MM.1S (cell line): ENCODE measurements at regions not wholly inside any gene's neighbourhood (a gene's known extent, or its start where the extent isn't known, plus 50 kb on each side); places are given as distances from the start of the nearest gene placed in this dataset.

ENCODE experiments used
- DNase-seq: peaks from one replicate; pipeline ENCODE4 v3.0.0-alpha.2; 2015
- H2AFZ ChIP-seq: fragments of 300-600 bp; sonication (generic); 2 replicates; pipeline ENCODE4 v1.6.0; 2016; ENCODE audit warnings: antibody characterized with exemption, low read length
- H3F3A ChIP-seq: fragments of 300-600 bp; sonication (generic); 2 replicates; pipeline ENCODE4 v1.6.1; 2016; ENCODE audit warnings: mild to moderate bottlenecking, antibody characterized with exemption, low read length, moderate library complexity, mixed read lengths; ENCODE audit not compliant: insufficient read depth
- H3K27ac ChIP-seq: fragments of 300-600 bp; sonication (generic); 2 replicates; pipeline ENCODE4 v1.5.1; 2016; ENCODE audit warnings: mild to moderate bottlenecking, low read length
- H3K27me3 ChIP-seq: fragments of 300-600 bp; sonication (generic); replicated peaks from 2 replicates; pipeline ENCODE4 v1.6.0; 2016; ENCODE audit warnings: low read length; ENCODE audit not compliant: insufficient read depth
- H3K36me3 ChIP-seq: fragments of 300-600 bp; sonication (generic); replicated peaks from 2 replicates; pipeline ENCODE4 v1.6.1; 2016; ENCODE audit warnings: mild to moderate bottlenecking, low read length, mixed read lengths; ENCODE audit not compliant: insufficient read depth
- H3K4me1 ChIP-seq: fragments of 300-600 bp; sonication (generic); 2 replicates; pipeline ENCODE4 v1.6.1; 2016; ENCODE audit warnings: low read length, mixed read lengths
- H3K4me2 ChIP-seq: fragments of 300-600 bp; sonication (generic); 2 replicates; pipeline ENCODE4 v1.6.0; 2016; ENCODE audit warnings: low read depth, low read length
- H3K4me3 ChIP-seq: fragments of 300-600 bp; sonication (generic); 2 replicates; pipeline ENCODE4 v1.5.1; 2016; ENCODE audit warnings: low read length, mixed read lengths
- H3K79me2 ChIP-seq: fragments of 300-600 bp; sonication (generic); 2 replicates; pipeline ENCODE4 v1.6.1; 2016; ENCODE audit warnings: mixed run types, low read length, mixed read lengths
- H3K9ac ChIP-seq: fragments of 300-600 bp; sonication (generic); 2 replicates; pipeline ENCODE4 v1.6.1; 2016; ENCODE audit warnings: low read length, mixed read lengths
- H3K9me2 ChIP-seq: fragments of 300-600 bp; sonication (generic); replicated peaks from 2 replicates; pipeline ENCODE4 v1.6.1; 2016; ENCODE audit warnings: mild to moderate bottlenecking, low read length, mixed read lengths; ENCODE audit not compliant: insufficient read depth
- H3K9me3 ChIP-seq: fragments of 300-600 bp; sonication (generic); replicated peaks from 2 replicates; pipeline ENCODE4 v1.6.1; 2016; ENCODE audit warnings: mild to moderate bottlenecking, low read length, mixed read lengths; ENCODE audit not compliant: insufficient read depth
- H4K20me1 ChIP-seq: fragments of 300-600 bp; sonication (generic); 2 replicates; pipeline ENCODE4 v1.6.1; 2016; ENCODE audit warnings: mild to moderate bottlenecking, low read length, moderate library complexity, mixed read lengths; ENCODE audit not compliant: insufficient read depth
- EZH2 ChIP-seq: fragments of 300-600 bp; sonication (generic); optimal IDR thresholded peaks from 2 replicates; pipeline ENCODE3; 2017; ENCODE audit warnings: low read depth, mild to moderate bottlenecking, antibody characterized with exemption, low read length, mixed read lengths
- EZH2phosphoT487 ChIP-seq: fragments of 300-600 bp; sonication (generic); IDR thresholded peaks from 2 replicates; pipeline ENCODE4 v1.6.1; 2018; ENCODE audit warnings: antibody characterized with exemption, low read length
- TF ChIP-seq, protein P1 (sequence below): fragments of 300-600 bp; sonication (generic); IDR thresholded peaks from 2 replicates; pipeline ENCODE4 v1.5.1; 2016; ENCODE audit warnings: antibody characterized with exemption, low read length, mixed read lengths

DNA sequence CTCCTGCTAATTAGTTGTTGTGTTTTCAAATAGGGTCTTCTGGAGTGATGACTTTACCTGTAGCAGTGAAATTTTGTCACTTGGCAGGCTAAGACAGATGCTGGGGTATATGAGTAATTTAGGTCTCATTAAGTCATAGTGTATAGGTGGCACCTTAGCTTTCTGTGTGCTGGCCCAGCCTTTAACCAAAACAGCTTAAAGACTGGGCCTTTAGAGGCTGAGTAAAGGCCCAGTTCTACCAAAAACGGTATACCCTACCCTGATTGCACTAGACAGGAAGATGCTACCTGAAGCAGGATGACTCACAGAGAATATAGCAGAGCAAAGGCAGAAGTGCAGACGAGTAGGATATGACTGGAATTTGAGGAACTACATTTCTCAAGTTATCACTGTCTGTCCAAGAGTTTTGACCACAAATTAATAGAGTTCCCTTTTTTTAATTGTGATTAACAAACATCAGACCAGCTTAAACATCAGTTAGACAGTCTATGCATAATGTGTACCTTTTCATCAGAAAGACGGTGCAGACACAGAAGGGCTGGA is 337.9 kb upstream of the SALL3 start:
- no peak overlapping the region for H3K27ac ChIP-seq
- H3K9me2 ChIP-seq, result no peaks in the 10 kb centered on the region
- TF ChIP-seq EZH2phosphoT487, result no peak
- TF ChIP-seq, protein P1, sequence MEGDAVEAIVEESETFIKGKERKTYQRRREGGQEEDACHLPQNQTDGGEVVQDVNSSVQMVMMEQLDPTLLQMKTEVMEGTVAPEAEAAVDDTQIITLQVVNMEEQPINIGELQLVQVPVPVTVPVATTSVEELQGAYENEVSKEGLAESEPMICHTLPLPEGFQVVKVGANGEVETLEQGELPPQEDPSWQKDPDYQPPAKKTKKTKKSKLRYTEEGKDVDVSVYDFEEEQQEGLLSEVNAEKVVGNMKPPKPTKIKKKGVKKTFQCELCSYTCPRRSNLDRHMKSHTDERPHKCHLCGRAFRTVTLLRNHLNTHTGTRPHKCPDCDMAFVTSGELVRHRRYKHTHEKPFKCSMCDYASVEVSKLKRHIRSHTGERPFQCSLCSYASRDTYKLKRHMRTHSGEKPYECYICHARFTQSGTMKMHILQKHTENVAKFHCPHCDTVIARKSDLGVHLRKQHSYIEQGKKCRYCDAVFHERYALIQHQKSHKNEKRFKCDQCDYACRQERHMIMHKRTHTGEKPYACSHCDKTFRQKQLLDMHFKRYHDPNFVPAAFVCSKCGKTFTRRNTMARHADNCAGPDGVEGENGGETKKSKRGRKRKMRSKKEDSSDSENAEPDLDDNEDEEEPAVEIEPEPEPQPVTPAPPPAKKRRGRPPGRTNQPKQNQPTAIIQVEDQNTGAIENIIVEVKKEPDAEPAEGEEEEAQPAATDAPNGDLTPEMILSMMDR, result no peak
- TF ChIP-seq EZH2, result no peak
- no peaks in the 10 kb centered on the region for H4K20me1 ChIP-seq
- no peaks in the 10 kb centered on the region for H3K4me1 ChIP-seq
- H3K9me3 ChIP-seq, result no peaks in the 10 kb centered on the region
- no peaks in the 10 kb centered on the region for H3F3A ChIP-seq
- no peak overlapping the region for H3K4me3 ChIP-seq
- H3K9ac ChIP-seq, result no peak overlapping the region
- no peaks in the 10 kb centered on the region for H3K36me3 ChIP-seq
- H3K79me2 ChIP-seq, result no peaks in the 10 kb centered on the region
- H3K27me3 ChIP-seq, result no peaks in the 10 kb centered on the region
- no peak for DNase-seq
- no peak overlapping the region for H3K4me2 ChIP-seq
- no peak overlapping the region for H2AFZ ChIP-seq

DNA sequence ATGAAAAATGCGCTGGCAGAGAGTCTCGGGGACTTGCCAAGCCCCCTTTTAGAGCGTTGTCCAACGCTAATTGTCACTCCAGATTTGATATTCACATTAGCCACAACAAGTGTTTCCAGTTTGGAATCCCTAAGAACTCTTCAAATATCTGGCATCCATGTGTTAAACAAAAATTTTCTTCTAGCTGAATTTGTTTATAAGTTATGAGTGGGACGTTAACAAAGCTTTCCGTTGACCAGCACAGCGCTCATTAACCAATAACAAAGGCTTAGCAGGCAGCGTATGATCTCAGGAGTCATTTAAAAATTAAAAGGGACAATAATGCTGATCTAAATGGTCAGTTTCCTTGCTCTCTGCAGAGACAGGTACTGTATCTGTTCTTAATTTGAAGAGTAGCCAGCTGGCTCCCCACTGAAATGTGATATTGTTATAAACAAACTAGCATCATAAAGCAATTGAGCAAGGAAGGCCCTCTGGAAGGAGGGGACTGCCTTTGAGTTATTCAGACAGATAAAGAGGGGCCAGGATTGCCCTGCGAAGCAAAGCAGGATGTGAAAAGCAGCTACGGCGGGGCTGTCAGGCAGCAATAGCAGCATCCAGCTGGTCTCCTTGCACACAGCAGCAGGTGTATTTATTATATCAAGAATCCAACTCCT is 337.2 kb upstream of the SALL3 start:
- no peak for DNase-seq
- TF ChIP-seq EZH2phosphoT487, result no peak
- TF ChIP-seq, protein P1, result no peak
- TF ChIP-seq EZH2, result no peak
- H4K20me1 ChIP-seq, result no peaks in the 10 kb centered on the region
- no peak overlapping the region for H3K9ac ChIP-seq
- no peaks in the 10 kb centered on the region for H3K79me2 ChIP-seq
- no peaks in the 10 kb centered on the region for H3K9me3 ChIP-seq
- H3K4me3 ChIP-seq, result no peak overlapping the region
- H3K9me2 ChIP-seq, result no peaks in the 10 kb centered on the region
- H3K27ac ChIP-seq, result no peak overlapping the region
- H3K27me3 ChIP-seq, result no peaks in the 10 kb centered on the region
- no peaks in the 10 kb centered on the region for H3K36me3 ChIP-seq
- no peak overlapping the region for H2AFZ ChIP-seq
- no peaks in the 10 kb centered on the region for H3K4me1 ChIP-seq
- no peaks in the 10 kb centered on the region for H3F3A ChIP-seq
- no peak overlapping the region for H3K4me2 ChIP-seq

DNA sequence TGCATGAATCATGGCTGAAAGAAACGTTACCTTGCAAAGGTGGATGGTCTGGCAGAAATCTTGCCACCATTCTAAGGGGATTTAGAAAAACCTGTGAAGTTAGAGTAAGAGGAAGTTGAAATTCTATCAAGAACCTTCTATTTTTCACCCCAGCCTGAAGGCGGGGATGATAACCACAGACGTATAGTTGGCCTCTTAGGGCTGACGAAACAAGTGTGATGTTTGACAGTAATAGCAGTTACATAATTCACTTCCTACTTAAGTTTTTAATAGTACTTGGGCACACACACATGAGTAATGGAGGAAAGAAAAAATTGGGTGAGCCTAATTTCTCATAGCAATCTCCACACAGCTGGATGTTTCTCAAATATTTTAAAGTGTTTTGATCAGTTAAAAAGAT is 336.6 kb upstream of the SALL3 start:
- Histone ChIP-seq H3K9me2 (no peaks in the 10 kb centered on the region), H3K79me2 (no peaks in the 10 kb centered on the region), H3K9ac (no peak overlapping the region), H2AFZ (no peak overlapping the region), H3F3A (no peaks in the 10 kb centered on the region), H3K4me2 (no peak overlapping the region), H3K9me3 (no peaks in the 10 kb centered on the region), H3K27ac (no peak overlapping the region), H3K4me1 (no peaks in the 10 kb centered on the region), H3K27me3 (no peaks in the 10 kb centered on the region), H3K36me3 (no peaks in the 10 kb centered on the region), H4K20me1 (no peaks in the 10 kb centered on the region), H3K4me3 (no peak overlapping the region)
- TF ChIP-seq EZH2 (no peak), EZH2phosphoT487 (no peak)
- TF ChIP-seq, protein P1, result no peak
- DNase-seq, result no peak
